ENCODE measurements at regions not wholly inside any gene's neighbourhood (a gene's known extent, or its start where the extent isn't known, plus 50 kb on each side); places are given as distances from the start of the nearest gene placed in this dataset.

DNA sequence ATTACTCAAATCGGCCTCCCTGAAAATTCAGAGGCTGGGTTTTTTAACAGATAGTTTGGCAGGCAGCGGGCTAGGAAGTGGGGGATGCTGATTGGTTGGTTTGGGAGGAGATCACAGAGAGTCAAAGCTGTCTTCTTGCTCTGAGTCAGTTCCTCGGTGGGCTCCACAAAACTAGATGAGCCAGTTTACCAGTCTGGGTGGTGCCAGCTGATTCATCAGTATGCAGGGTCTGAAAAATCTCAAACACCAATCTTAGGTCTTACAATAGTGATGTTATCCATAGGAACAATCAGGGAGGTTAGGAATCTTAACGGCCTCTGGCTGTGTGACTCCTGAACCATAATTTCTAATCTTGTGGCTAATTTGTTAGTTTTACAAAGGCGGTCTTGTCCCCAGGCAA is 190.7 kb downstream of the C6orf118 start:
- Histone ChIP-seq H3K9ac (ENCODE audit: low read depth, low read length, poor library complexity, severe bottlenecking) (no peak overlapping the region), H3K36me3 (ENCODE audit: insufficient read depth, low read length) (no peaks in the 10 kb centered on the region), H3K9me2 (replicated peaks; ENCODE audit: low read depth, low read length) (no peaks in the 10 kb centered on the region), H2AFZ (ENCODE audit: low read length) (no peak overlapping the region), H3K4me3 (ENCODE audit: low read length, poor library complexity, severe bottlenecking) (no peak overlapping the region), H4K20me1 (ENCODE audit: insufficient read depth, low read length, poor library complexity, severe bottlenecking) (no peaks in the 10 kb centered on the region), H3F3A (ENCODE audit: low read depth) (no peaks in the 10 kb centered on the region), H3K27me3 (ENCODE audit: insufficient read depth, low read length, poor library complexity, severe bottlenecking) (no peaks in the 10 kb centered on the region), H3K79me2 (ENCODE audit: insufficient read depth, low read length) (no peaks in the 10 kb centered on the region), H3K4me2 (ENCODE audit: low read depth, low read length, poor library complexity, severe bottlenecking) (no peak overlapping the region), H3K4me1 (ENCODE audit: insufficient read depth, low read length, poor library complexity, severe bottlenecking) (no peaks in the 10 kb centered on the region), H3K9me3 (ENCODE audit: insufficient read depth, low read depth, low read length) (peaks cover 11% of the 10 kb centered on the region; the same call in 1 of the 2 replicates)
- TF ChIP-seq, protein P1, sequence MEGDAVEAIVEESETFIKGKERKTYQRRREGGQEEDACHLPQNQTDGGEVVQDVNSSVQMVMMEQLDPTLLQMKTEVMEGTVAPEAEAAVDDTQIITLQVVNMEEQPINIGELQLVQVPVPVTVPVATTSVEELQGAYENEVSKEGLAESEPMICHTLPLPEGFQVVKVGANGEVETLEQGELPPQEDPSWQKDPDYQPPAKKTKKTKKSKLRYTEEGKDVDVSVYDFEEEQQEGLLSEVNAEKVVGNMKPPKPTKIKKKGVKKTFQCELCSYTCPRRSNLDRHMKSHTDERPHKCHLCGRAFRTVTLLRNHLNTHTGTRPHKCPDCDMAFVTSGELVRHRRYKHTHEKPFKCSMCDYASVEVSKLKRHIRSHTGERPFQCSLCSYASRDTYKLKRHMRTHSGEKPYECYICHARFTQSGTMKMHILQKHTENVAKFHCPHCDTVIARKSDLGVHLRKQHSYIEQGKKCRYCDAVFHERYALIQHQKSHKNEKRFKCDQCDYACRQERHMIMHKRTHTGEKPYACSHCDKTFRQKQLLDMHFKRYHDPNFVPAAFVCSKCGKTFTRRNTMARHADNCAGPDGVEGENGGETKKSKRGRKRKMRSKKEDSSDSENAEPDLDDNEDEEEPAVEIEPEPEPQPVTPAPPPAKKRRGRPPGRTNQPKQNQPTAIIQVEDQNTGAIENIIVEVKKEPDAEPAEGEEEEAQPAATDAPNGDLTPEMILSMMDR (conservative IDR thresholded peaks at IDR 0.05; ENCODE audit: low read length), result no peak
- TF ChIP-seq EZH2phosphoT487 (IDR thresholded peaks at IDR 0.05; ENCODE audit: borderline replicate concordance), result no peak

DNA sequence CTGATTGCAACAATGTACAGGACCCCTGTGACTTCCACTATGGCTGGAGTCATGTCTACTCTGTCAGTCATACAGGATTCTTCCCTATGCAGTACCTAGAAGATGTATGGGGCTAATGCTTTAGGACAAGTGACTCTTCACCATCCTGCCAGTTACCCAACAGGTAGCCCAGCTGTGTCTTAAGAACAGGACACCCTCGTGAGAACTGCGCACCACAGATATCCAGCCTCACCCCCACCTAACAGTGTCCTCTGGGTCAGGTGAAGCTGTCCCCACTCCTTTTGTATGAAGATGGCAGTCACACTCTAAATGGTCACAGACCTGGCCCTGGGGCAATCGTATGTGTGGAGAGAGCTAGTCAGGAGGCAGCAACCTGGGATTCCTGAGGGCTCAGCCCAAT is 191.6 kb downstream of the C6orf118 start:
- Histone ChIP-seq H3K9me2 (replicated peaks; ENCODE audit: low read depth, low read length) (no peaks in the 10 kb centered on the region), H3K9ac (ENCODE audit: low read depth, low read length, poor library complexity, severe bottlenecking) (no peak overlapping the region), H3K4me2 (ENCODE audit: low read depth, low read length, poor library complexity, severe bottlenecking) (no peak overlapping the region), H3K27me3 (ENCODE audit: insufficient read depth, low read length, poor library complexity, severe bottlenecking) (no peaks in the 10 kb centered on the region), H3K4me1 (ENCODE audit: insufficient read depth, low read length, poor library complexity, severe bottlenecking) (no peaks in the 10 kb centered on the region), H3F3A (ENCODE audit: low read depth) (no peaks in the 10 kb centered on the region), H3K79me2 (ENCODE audit: insufficient read depth, low read length) (no peaks in the 10 kb centered on the region), H3K36me3 (ENCODE audit: insufficient read depth, low read length) (no peaks in the 10 kb centered on the region), H4K20me1 (ENCODE audit: insufficient read depth, low read length, poor library complexity, severe bottlenecking) (no peaks in the 10 kb centered on the region), H3K4me3 (ENCODE audit: low read length, poor library complexity, severe bottlenecking) (no peak overlapping the region), H2AFZ (ENCODE audit: low read length) (no peak overlapping the region), H3K9me3 (ENCODE audit: insufficient read depth, low read depth, low read length) (peaks cover 11% of the 10 kb centered on the region; the same call in 1 of the 2 replicates)
- no peak for TF ChIP-seq EZH2phosphoT487 (IDR thresholded peaks at IDR 0.05; ENCODE audit: borderline replicate concordance)
- TF ChIP-seq, protein P1 (conservative IDR thresholded peaks at IDR 0.05; ENCODE audit: low read length), result no peak

DNA sequence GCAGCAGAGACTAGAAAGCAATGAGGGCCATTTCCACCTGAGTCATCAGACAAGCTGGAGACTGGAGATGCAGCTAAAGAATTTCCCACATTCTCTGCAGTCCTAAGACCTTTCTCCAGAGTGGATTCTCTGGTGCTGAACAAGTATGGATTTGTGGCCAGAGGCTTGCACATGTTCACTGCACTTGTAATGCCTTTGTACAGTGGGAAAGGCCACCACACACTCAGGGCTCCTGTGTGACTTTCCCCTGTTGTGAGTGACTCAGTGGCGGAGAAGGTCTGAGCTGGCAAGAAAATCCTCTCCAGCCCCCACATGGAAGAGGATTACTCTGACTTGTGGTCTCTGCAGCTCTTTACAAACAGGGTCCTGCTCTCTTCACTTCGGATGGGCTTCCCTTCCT is 192.3 kb downstream of the C6orf118 start:
- Histone ChIP-seq H3K4me1 (ENCODE audit: insufficient read depth, low read length, poor library complexity, severe bottlenecking) (no peaks in the 10 kb centered on the region), H3K9me3 (ENCODE audit: insufficient read depth, low read depth, low read length) (peaks cover 11% of the 10 kb centered on the region; the same call in 1 of the 2 replicates)

More for the DNA sequence above, 192.3 kb downstream of the C6orf118 start:
- H3K9ac ChIP-seq (ENCODE audit: low read depth, low read length, poor library complexity, severe bottlenecking), result no peak overlapping the region
- H3K79me2 ChIP-seq (ENCODE audit: insufficient read depth, low read length), result no peaks in the 10 kb centered on the region
- no peaks in the 10 kb centered on the region for H3K27me3 ChIP-seq (ENCODE audit: insufficient read depth, low read length, poor library complexity, severe bottlenecking)
- no peak overlapping the region for H3K4me2 ChIP-seq (ENCODE audit: low read depth, low read length, poor library complexity, severe bottlenecking)
- TF ChIP-seq, protein P1 (conservative IDR thresholded peaks at IDR 0.05; ENCODE audit: low read length), result no peak
- no peak for TF ChIP-seq EZH2phosphoT487 (IDR thresholded peaks at IDR 0.05; ENCODE audit: borderline replicate concordance)
- no peaks in the 10 kb centered on the region for H4K20me1 ChIP-seq (ENCODE audit: insufficient read depth, low read length, poor library complexity, severe bottlenecking)
- H3K9me2 ChIP-seq (replicated peaks; ENCODE audit: low read depth, low read length), result no peaks in the 10 kb centered on the region
- H2AFZ ChIP-seq (ENCODE audit: low read length), result no peak overlapping the region
- no peak overlapping the region for H3K4me3 ChIP-seq (ENCODE audit: low read length, poor library complexity, severe bottlenecking)
- H3F3A ChIP-seq (ENCODE audit: low read depth), result no peaks in the 10 kb centered on the region
- H3K36me3 ChIP-seq (ENCODE audit: insufficient read depth, low read length), result no peaks in the 10 kb centered on the region
